ENCODE measurements at regions not wholly inside any gene's neighbourhood (a gene's known extent, or its start where the extent isn't known, plus 50 kb on each side); places are given as distances from the start of the nearest gene placed in this dataset.
"Not testable (repeated sequence)": the region's sequence is repeated elsewhere in the genome, so short reads cannot be mapped to it uniquely, and the experiment has no call there.

- H3K4me3 ChIP-seq (ENCODE audit: low read depth, low read length), result no peak overlapping the region
Measured at GRCh38 chr17:77795685-77796084, 162.8 kb upstream of the TNRC6C start.

- no peak overlapping the region for H3K4me3 ChIP-seq (ENCODE audit: low read depth, low read length)
Measured at GRCh38 chr17:77796176-77796860, 162.2 kb upstream of the TNRC6C start.

- H3K4me3 ChIP-seq (ENCODE audit: low read depth, low read length), result no peak overlapping the region
Measured at GRCh38 chr17:77798031-77798430, 160.5 kb upstream of the TNRC6C start.

- H3K4me3 ChIP-seq (ENCODE audit: low read depth, low read length), result no peak overlapping the region
Measured at GRCh38 chr17:77798481-77798880, 160.0 kb upstream of the TNRC6C start.

- H3K4me3 ChIP-seq (ENCODE audit: low read depth, low read length), result no peak overlapping the region
Measured at GRCh38 chr17:77800816-77801215, 157.7 kb upstream of the TNRC6C start.

- H3K4me3 ChIP-seq (ENCODE audit: low read depth, low read length), result no peak overlapping the region
Measured at GRCh38 chr17:77801545-77802332, 156.8 kb upstream of the TNRC6C start.

GRCh38 chr17:77802333-77802615 lies 156.2 kb upstream of the TNRC6C start:
- H3K4me3 ChIP-seq (ENCODE audit: low read depth, low read length), result no peak overlapping the region

- no peak overlapping the region for H3K4me3 ChIP-seq (ENCODE audit: low read depth, low read length)
Measured at GRCh38 chr17:77802811-77803220, 155.7 kb upstream of the TNRC6C start.

GRCh38 chr17:77803726-77804125 lies 154.8 kb upstream of the TNRC6C start:
- no peak overlapping the region for H3K4me3 ChIP-seq (ENCODE audit: low read depth, low read length)

- no peak overlapping the region for H3K4me3 ChIP-seq (ENCODE audit: low read depth, low read length)
Measured at GRCh38 chr17:77804796-77805426, 153.6 kb upstream of the TNRC6C start.

- H3K4me3 ChIP-seq (ENCODE audit: low read depth, low read length), result not testable (repeated sequence)
Measured at GRCh38 chr17:77805970-77806369, 152.5 kb upstream of the TNRC6C start.

- H3K4me3 ChIP-seq (ENCODE audit: low read depth, low read length), result no peak overlapping the region
Measured at GRCh38 chr17:77807051-77807745, 151.3 kb upstream of the TNRC6C start.

GRCh38 chr17:77807746-77808441 lies 150.6 kb upstream of the TNRC6C start:
- H3K4me3 ChIP-seq (ENCODE audit: low read depth, low read length), result no peak overlapping the region

- H3K4me3 ChIP-seq (ENCODE audit: low read depth, low read length), result no peak overlapping the region
Measured at GRCh38 chr17:77808686-77809425, 149.6 kb upstream of the TNRC6C start.

- no peak overlapping the region for H3K4me3 ChIP-seq (ENCODE audit: low read depth, low read length)
Measured at GRCh38 chr17:77809814-77810213, 148.7 kb upstream of the TNRC6C start.

- H3K4me3 ChIP-seq (ENCODE audit: low read depth, low read length), result no peak overlapping the region
Measured at GRCh38 chr17:77810536-77810935, 148.0 kb upstream of the TNRC6C start.

GRCh38 chr17:77811521-77811920 lies 147.0 kb upstream of the TNRC6C start:
- H3K4me3 ChIP-seq (ENCODE audit: low read depth, low read length), result no peak overlapping the region

GRCh38 chr17:77814091-77814772 lies 144.3 kb upstream of the TNRC6C start:
- no peak overlapping the region for H3K4me3 ChIP-seq (ENCODE audit: low read depth, low read length)

- no peak overlapping the region for H3K4me3 ChIP-seq (ENCODE audit: low read depth, low read length)
Measured at GRCh38 chr17:77815127-77815905, 143.2 kb upstream of the TNRC6C start.
